ENCODE measurements at regions not wholly inside any gene's neighbourhood (a gene's known extent, or its start where the extent isn't known, plus 50 kb on each side); places are given as distances from the start of the nearest gene placed in this dataset.

- DNase-seq, result no peak
Measured at GRCh38 chr9:88737031-88737430, 202.1 kb downstream of the NXNL2 start.

- DNase-seq, result no peak
Measured at GRCh38 chr9:88737876-88738275, 202.9 kb downstream of the NXNL2 start.

DNA sequence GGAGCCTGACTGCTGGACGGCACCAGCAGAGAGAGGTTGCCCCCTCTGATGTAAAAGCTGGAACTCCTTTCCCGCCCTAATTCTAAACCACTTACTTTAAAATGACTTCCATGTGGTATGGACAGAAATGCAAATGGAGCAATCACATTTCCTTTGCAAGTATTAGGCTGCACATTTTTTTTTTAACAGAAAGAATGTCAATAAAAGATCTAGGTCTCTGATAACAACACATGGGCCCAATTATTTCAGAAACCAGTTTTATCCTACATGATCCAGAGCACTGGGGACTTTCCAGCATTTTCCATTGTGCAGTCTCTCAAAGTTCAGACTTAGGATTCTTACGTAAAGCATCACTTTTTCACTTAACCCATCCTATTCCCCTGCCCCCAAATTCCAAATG is 203.7 kb downstream of the NXNL2 start:
- no peak for DNase-seq

DNA sequence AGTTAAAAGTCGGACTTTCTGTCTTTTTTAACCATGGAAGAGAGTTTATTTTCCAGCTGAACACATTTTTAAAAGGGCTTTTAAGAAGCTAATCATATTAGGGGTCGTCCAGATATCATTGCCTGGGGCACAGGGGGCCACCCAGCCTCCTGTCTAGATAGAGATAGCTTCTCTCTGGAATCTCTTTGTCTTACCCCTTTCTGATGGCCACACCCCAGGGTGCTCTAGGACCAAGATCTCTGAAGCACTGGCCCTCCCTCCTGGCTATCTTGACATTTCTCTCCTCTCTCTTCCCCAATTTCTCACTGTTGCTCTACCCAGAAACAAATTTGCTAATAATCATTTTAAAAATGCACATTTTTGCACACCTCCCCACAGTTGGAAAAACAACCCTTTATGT is 204.4 kb downstream of the NXNL2 start:
- no peak for DNase-seq

DNA sequence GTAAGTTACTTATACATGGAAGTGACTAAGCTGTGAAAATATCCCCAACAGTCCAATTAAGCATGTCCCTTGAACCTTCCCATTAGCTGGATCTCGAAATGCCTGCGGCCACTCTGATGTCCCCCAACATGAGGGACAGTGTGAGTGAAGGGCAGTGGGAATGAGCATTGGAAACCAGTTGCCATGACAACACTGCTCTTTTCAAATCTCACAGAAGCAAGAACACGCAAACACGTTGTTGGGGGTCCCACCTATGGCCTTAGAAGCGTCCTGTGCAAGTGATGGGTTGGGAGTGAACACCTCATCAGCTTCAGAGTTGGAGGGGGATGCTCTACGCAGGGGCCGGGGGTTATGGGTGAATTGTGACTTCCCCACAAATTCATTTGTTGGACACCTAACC is 205.9 kb downstream of the NXNL2 start:
- no peak for DNase-seq

GRCh38 chr9:88741335-88741734 is 206.4 kb downstream of the NXNL2 start:
- peak; percentile 39 to 42 (median 40) for DNase-seq

GRCh38 chr9:88742483-88742882 is 207.5 kb downstream of the NXNL2 start:
- no peak for DNase-seq

DNA sequence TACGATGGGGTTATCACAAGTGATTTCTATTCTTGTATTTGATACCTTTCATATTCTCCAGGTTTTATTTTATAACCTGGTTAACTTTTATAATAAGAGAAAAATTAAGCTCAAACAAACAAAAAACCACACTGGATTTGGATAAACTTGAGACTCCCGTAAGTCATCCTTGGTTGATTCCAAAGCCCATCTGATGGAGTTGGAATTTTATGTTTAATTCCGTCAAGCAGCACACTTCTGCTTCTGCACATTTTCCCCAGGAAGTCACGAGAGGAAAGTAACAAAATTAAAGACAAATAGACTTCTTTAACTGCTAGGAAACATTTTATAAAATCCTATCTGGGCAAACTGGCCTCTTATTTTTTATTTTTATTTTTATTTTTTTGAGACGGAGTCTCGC is 207.9 kb downstream of the NXNL2 start:
- no peak for DNase-seq

- no peak for DNase-seq
Measured at GRCh38 chr9:88745276-88746001, 210.5 kb downstream of the NXNL2 start.

DNA sequence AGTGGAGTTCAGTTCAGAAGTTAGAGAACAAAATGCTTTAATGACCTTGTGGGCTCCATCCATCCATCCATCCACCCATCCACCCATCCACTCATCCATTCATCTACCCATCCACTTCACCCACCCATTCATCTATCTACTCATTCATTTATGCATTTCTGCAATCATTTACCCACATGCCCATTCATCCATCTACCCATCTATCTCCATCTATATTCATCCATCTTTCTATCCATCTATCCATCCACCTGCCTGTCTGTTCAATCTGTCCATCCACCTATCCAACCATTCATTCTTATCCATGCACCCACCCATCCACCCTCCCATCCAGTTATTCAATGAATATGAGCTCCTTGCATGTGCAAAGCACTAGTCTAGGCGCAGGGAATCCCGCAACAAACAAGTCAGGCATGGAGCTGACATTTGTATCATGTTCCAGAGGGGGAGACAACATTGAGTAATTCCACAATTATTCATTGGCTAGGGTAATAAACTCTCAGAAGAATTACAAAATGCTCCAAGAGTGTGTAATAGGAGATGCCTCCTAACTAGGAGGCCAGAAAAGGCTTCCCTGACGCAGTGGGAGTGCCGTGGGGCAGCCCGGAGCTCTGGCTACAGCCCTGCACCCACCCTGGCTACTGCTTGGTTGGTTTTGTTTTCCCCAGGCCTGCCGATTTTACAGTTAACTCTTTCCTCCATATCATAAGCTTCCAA is 211.2 kb downstream of the NXNL2 start:
- no peak for DNase-seq

DNA sequence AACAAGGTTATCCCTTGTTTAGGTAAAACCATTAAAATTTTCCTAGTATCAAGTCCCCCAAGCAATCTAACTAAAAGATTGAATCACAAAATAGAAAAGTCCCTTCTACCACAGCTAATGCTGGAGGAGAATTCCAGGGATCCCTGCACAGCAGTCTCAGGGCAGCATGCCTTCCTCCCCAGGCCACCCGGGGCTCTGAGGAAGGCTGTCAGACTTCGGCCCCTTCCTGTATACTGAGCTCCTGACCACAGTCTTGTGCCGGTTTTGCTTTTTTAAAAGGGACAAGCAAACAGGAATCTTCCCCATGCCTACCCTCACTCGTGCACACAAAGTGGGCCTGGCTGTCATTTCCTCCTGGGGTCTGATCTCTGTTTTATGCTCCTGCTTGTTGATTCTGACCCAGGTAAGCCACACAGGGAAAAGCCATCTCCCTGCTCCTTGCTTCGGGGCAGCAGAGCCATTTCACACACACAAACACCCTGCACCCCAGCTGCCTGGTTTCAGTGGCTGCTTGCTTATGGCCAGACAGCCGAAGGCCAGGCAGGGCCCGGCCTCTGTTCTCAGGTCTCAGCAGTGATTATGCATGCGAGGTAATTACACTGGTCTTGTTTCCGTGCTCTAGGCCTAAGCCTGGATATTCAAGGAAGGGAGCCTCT is 211.9 kb downstream of the NXNL2 start:
- DNase-seq, result no peak

GRCh38 chr9:88747768-88748167 is 212.8 kb downstream of the NXNL2 start:
- peak; percentile 24 to 61 (median 47) for DNase-seq

DNA sequence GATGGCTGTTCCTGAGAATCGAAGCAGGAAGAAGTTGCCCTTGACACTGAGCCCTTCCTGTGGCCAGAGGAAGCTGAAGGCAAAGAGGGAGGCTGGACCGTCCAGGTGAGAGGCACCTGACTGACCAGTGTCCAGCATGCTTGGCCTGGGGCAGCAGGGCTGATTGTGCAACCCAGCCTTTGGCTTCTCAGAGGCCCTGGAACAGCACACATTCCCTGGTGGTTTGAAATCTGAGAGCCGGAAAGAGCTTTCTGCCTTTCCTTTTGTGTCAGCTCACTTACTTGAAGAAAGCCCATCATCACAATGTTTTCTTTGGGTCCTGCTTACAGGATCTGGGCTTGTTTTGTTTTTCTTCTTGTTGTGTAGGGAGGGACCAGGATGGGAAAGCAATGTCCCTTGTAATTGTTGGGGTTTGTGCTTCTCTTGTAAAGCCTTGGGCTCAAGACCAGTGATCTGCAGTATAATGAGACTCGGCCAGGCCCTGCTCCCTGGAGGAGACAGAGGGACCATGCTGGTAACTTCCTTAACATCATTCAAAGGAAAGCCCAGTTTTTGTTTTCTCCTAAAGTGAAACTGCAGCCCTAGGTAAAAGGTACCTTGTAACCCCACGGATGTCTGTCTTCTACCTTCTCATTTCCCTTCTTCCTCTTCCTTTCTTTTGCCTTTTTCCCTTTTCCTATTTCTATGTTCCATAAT is 213.7 kb downstream of the NXNL2 start:
- DNase-seq, result no peak

- DNase-seq, result peak in 2 of 3 donors; percentile 13 to 41
Measured at GRCh38 chr9:88749420-88749819, 214.4 kb downstream of the NXNL2 start.

DNA sequence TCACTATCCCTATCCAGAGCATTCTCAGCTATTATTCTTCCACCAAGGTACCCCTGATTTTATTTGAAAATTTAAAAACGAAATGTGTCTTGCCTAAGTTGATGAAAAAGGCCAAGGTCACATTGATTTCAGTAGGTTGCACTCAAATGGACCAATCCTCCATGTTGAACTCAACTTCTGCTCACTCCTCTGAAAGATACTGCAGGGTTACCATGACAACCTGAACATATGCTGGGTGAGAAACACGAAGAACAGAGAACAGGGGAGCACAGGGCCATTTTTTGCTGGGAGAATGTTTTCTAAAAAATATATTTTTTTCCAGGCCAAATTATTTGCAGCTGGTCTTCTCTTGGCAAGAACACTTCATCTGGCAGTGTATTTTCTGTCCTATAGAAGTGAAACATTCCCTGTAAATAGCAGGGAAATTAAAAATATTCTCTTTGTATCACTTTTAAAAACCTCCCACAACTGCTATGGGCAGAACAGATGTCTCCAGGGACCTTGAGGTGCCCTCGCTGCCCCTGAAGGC is 215.9 kb downstream of the NXNL2 start:
- no peak for DNase-seq

DNA sequence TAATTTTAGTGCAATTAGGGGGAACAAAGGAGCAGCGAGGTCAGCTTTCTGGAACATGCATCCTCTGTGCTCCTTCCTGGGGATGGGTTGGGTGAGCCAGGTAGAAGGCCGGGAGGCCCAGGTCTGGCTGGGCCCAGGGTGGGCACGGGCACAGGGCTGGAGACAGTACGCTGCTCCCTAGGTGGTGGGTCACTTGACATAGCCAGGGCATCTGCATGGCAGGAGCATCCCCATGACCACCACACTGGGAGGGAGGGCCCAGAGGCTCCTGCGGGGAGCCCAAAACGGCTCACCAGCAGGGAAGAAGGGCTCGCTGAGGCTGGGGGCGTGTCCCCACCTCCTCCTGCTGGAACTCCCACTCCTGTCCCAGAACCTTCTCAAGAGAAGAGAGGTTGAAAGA is 216.8 kb downstream of the NXNL2 start:
- DNase-seq, result no peak

DNA sequence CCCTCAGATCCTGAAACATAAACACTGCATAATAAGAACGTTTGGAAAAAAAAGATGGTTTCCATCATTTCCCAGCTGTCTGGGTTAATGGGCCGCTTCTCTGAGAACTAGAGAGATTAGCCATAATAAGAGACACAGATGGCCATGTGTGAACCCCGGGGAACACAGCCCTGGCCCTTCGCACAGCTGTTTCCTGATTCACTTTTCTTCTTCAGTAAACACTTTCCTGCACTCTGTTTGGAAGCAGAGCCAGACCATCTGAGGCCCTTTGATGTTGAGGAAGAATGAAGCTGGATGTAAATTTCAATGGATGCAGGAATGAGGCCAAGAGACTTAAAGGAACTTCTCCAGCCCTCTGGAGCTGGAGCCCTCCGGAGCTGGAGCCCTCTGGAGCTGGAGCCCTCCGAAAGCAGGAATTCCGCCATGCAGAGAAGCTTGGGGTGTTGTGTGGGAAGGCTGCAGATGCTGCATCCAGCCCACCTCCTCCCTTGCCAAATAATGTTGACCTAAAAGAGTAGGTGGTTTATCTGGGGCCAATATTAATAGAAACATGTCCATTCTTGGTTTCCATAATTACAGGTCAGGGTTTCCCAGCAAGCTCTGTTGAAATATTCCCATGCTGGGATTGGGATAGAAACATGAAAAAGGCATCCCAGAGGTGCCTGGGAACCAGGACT is 218.9 kb downstream of the NXNL2 start:
- no peak for DNase-seq

GRCh38 chr9:88754452-88754851 is 219.5 kb downstream of the NXNL2 start:
- no peak for DNase-seq

- DNase-seq, result no peak
Measured at GRCh38 chr9:88754886-88755285, 219.9 kb downstream of the NXNL2 start.

GRCh38 chr9:88757406-88758010 is 222.5 kb downstream of the NXNL2 start:
- no peak for DNase-seq

DNA sequence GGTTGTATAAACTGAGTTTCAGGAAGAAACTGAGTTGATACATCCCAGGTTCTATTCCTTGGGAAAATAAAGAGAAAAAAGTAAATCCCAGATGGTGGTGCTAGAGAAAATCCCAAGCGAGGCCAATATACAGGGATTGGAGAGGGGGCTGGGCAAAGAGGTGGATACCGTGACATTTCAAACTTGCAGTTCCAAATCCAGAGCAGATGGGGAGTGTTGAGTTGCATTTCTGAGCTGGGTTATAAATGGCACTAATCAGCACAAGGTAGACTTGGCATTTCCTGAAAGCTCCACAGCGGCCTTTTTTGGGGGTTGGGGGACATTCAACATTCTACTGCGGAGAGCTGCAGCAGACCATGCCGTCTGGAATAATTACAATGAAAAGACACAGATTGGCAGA is 224.4 kb downstream of the NXNL2 start:
- DNase-seq, result no peak

All from suppressor macrophage treated with lipopolysaccharide for 1 hour (primary cell).